ENCODE measurements at regions not wholly inside any gene's neighbourhood (a gene's known extent, or its start where the extent isn't known, plus 50 kb on each side); places are given as distances from the start of the nearest gene placed in this dataset.

DNA sequence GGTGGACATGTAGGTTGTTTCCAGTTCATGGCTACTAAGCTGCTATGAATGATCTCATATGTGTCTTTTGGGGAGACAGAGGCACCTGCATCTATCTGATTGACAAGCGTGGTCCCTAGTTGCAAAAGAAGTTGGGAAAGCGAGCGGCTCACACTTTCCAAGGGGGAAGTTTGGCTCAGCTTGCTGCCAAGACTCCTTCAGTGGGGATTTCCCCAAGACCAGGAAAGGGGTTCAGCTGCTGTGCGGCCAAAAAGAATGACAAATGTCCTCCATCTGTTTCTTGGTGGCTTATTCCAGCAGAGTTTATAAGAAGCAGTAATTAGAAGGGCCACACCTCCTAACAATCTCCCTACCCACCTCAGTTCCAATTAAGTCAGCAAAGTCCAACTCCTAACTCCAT is 128.5 kb upstream of the GALNT2 start:
- DNase-seq, result no peak

DNA sequence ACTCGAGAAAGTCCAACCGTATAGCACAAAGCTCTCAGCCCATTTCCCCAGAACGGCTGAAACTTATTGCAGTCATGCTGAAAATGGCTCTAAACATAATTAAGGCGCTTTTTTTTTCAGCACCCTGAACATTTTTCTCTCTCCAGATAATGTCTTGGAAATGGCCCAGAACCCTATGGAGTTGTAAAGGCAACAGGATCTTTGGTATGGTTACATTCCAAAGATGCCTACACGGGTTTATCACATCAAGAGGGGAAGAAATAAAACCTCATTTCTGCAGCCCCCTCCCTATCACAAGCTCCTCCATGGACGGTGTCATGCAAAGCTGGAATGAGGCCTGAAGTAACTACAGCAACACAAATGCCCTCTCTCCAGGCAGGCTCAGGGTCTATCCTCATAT is 126.4 kb upstream of the GALNT2 start:
- DNase-seq, result no peak

DNA sequence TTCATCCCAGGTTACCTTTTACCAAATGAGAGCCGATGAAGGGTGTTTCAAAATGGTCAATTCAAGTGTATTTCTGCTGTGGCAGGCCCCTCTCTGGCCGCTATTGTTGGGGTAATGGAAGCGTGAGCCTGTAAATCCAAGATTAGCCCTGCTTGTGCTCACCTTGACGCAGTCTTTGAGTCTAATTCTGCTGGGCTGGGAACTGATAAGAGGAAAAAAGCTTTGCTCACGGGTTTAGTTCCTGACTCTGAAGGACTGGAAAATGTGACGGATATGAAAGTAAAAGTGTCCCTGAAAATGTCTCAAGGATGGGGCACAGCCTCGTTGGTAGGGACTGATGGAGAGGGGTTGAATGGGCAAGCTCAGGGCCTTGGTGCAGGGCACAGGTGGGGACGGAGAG is 125.9 kb upstream of the GALNT2 start:
- no peak for DNase-seq

DNA sequence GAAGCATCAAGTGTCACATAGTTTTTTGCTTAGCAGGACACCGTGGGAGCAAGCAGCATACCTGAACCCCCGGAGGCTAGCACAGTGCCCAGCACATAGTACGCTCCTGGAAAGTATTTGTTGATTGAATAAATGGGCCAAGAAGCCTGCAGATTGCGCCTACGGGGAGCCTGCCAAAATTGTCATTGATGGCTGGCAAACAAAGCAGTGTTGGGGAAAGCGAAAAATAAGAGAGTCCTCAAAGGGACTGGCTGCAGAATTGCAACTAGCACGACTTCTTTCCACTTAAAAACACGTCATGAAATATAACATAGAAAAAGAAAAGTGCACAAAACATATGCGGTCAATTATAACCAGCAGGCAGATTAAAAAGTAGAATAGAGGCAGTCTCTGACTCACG is 125.2 kb upstream of the GALNT2 start:
- no peak for DNase-seq

DNA sequence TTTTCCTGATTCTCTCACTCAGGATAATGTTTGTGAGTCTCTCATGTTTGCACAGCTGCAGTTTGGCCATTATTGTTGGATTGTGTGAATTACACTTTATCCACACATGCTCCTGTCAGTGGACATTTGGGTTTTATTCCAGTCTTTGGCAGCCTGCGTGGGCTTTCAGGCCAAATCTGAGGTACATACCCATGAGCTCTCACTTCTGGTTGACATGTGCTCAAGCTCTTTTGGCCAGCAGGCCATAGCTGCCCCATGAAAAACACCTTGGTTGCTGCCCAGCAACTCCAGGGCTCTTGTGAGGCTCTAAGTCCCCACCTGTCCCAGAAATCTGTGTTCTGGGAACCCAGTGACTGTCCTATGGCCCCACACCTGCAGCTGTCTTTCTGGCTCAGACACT is 124.5 kb upstream of the GALNT2 start:
- no peak for DNase-seq

DNA sequence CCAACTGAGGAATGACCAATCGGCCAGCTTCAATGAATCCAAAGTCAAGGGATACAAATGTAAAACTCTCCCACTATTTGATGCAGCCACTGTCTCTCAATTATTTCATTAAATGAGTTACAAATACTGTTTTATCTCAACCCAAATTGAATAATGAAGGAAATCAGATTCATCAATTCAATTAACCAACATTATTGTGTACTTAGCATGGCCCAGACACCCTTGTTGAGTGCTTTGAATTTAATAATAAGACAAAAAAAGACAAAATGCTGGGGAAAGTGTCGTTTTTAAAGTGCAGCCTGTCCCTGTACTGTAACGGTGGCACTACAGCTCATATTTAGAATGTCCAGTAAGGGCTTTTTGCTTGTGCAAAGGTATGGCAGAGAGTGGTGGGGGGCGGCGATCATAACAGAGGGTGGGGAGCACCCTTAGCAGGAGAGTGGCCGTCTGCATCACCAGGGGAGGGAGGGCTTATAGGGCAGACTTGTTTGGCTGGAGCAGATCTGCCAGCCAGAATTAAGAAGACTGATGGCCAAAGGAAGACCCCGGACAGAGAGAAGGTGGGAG is 123.8 kb upstream of the GALNT2 start:
- no peak for DNase-seq

DNA sequence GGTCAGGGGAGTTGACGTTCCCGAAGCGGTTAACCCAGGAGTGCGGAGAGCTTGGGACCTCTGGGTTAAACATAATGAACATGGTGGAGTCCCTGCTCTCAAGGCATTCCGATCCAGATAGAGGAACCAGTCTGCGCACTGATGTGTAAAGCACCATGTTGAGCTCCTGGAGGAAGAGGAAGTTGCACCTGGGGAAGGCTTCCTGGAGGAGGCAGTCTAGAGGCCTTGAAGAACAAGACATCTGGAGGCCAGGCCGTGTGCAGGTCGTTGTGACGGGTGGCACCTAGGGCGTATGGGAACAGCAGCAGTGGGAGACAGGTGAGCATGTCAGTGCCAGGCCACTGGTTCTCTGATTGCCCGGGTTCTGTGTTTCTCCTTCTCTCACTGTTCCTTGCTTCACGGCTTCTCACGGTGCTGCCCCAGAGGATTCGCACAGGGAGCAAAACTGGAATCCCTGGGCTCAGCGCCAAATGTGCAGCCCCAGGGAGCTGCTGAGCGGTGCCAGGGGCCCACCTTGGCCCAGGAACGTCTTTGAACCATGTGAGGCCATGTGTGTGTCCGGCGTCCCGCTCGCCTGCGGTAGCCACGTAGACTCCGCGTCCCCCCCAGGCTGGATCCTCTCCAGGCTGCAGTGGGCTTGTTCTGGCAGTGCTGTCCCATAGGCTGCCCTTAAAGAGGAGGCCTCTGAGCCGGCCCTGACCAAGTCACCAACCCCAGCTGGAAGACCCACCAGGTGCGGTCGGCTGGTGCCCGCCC is 122.9 kb upstream of the GALNT2 start:
- no peak for DNase-seq

DNA sequence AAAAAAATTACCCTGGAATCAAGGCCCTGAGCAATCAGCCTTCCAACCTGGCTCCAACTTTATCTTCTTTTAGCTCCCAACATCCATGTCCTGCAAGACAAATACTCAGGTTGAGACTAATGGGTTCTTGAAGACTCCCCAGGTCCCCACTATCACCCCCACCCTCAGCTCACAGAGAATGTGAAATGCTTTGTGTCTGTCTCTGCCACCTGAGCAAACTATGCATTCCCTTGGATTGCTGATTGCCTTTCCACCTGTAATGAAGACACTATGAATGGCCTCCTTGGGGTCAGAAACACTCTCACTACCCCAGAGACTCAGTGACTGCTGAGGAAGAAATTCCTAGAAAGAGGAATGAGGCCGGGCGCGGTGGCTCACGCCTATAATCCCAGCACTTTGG is 121.2 kb upstream of the GALNT2 start:
- no peak for DNase-seq

DNA sequence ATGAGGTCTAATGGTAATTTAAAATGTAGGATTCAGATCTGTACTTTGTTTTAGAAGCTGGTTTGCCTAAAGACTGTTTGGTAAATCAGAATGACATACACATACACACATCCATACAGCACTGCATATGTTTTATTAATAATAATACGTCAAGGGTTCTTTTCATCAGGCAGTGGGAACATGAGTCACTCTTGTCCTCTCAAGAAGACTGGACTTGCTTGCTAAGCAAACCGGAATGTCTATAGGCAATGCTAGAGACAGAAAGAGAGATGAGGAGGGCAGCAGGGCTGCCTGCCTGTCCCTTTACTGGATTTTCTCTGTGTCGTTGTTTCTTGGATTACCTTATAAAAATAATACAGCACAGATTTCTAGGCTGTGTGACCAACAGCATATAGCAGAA is 119.1 kb upstream of the GALNT2 start:
- no peak for DNase-seq

DNA sequence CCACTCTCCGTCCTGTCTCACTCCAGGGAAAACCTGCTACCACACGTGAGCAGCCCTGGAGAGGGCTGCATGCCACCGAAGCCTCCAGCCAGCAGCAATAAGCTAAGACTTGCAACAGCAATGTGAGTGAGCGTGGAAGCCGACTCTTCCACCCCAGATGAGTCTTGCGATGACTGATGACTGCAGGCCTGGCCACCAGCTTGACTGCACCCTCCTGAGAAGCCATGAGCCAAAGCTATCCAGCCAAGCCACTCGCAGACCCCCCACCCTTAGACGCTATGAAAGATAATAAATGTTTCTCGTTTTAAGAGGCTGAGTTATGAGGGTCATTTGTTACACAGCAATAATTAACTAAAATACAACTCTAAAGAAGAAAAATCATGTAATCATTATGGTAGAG is 118.6 kb upstream of the GALNT2 start:
- no peak for DNase-seq

DNA sequence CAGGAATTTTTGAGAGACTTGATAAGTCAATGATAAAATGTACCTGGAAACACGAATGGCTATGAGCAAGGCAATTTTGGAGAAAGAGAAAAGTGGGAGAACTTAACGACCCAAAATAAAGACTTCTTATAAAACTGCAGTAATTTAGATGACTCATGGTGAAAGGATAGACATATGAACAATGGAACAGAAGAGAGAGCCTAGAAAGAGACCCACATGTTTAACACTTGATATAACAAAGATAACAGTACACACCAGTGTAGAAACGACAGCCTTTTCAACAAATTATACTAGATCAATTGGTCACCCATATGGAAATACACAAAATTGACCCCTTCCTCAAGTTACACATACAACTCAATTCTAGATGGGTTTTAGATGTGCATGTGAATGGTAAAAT is 117.5 kb upstream of the GALNT2 start:
- DNase-seq, result no peak

DNA sequence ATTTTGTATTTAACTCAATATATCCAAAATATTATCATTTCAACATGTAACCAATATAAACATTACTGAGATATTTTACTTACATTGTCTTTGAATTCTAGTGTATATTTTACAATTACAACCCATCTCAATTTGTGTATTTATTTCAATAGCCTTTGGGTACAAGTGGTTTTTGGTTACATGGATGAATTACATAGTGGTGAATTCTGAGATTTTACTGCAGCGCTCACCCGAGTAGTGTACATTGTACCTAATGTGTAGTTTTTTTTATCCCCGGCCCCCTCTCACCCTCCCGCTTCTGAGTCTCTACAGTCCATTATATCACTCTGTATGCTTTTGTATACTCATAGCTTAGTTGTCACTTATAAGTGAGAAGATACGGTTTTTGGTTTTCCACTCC is 117.0 kb upstream of the GALNT2 start:
- DNase-seq, result no peak

DNA sequence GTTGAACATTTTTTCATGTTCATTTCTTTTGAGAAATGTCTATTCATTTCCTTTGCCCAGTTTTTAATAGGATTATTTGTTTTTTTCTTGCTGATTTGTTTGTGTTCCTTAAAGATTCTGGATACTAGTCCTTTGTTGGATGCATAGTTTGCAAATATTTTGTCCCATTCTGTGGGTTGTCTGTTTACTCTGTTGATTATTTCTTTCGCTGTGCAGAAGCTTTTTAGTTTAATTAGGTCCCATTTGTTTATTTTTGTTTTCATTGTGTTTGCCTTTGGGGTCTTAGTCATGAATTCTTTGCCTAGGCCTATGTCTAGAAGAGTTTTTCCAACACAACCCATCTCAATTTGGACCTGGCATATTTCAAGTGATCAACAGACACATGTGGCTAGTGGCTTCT is 116.1 kb upstream of the GALNT2 start:
- no peak for DNase-seq

DNA sequence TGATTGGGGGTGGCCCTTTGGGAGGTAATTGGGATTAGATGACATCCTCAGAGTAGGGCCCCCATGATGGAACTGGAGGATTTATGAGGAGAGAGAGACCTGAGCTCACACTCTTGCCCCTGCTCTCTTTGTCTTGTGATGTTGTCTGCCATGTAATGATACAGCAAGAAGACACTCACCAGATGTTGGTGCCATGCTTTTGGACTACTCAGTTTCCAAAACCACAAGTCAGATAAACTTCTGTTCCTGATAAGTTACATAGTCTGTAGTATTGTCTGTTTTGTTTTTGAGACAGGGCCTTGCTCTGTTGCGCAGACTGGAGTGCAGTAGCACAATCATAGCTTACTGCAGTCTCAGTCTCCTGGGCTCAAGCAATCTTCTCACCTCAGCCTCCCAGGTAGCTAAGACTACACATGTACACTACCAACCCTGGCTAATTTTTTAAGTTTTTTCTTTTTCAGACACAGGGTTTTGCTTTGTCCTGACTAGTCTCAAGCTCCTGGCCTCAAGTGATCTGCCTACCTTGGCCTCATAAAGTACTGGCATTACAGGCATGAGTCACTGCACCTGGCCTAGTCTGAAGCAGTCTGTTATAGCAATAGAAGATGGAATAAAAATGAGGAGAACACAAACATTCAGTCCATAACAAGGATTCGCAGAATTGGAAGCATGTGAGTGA is 115.0 kb upstream of the GALNT2 start:
- no peak for DNase-seq

DNA sequence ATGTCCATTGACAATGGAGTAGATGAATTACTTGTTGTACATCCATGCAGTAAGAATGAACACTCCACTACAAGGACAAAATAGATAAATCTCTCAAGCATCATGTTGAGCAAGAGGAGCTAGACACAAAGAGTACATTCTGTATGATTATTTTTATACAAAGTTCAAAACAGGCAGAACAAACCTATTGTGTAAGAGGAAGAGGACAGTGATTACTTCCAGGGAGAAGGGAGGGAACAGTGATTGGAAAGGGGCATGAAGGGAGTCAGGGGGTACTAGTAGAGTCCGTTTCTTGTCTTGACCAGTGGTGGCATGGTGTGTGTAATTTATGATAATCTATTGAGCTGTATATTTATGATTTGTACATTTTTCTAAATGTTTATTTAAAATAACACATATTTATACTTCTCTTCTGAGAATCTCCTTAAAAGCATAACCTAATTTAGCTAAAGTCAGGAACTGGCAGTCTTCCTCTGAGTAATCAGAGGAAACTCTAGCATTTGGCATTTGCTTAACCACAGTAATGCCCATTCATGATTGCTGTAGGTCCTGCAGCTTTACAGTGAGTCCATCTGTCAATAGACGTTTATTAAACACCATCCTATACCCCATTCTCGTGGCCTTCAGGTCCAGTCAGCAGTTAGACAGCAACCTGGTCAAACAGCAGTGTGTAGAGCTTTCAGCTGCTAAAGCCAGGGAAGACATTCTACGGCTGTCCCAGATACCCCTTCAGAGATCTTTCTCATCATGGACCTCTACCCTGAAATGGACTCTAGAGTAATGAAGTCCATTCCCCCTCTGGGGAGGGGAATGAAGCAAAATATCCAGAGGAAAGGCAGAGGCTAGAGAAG is 114.1 kb upstream of the GALNT2 start:
- DNase-seq, result no peak

DNA sequence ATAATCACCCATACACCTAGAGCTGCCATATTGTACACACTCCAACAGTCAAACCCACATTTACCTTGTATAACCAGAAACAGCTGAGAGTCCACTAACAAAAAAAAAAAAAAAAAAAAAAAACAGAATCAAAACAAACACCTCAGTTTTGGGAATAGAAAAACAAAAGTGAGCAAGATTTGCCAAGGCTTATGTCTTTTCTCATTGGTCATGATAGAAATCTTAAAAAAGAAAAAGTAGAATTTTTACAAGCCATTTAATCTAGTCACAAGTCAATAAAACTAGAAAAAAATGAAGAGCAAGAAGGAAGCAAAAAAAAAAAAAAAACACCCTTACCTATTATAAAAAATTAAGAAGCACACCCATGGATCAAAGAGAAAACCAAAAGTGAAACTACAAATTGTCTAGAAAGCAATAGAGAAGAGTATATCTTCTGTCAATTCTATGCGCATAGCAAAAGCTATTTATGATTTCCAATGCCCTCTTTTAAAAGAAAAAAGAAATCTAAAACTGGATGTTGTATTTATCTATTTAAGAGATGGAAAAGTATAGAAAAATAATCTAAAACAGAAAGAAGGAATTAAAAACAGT is 113.2 kb upstream of the GALNT2 start:
- DNase-seq, result no peak

DNA sequence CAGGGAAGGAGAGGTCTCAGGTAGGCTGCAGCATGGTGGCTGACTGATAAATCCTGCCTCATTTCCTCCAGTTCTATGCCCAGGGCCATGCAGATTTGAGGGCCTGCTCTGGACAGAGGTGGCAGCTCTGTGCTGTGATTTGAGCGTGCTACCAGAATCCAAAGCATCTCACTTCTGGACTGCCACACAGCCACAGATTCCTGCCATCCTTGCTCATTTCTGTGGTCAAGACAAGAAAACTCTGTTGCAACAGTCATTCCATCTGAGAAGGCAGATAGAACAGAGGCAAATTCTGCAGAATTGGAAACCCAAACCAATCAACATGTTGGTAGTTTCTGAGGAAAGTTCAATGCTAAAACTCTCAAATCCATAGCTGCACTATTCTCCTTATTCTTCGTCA is 102.8 kb upstream of the GALNT2 start:
- no peak for DNase-seq

DNA sequence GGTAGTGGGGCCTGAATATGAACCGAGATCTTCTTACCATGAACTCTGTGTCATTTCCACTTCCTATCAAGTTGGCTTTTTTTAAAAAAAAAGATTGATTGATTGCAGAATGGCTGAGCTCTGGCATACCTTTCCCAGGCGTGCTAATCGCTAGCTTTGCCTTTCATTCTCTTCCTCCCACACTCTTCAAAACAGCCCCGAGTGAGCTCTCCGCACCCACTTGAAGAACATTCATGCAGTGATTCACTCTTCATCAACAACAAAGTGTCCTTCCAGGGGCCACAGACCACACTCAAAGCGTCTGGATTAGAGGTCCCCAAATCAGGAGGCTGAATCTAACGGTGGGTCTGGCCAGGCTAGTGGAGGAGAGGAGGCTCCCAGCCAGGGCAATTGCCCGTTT is 96.3 kb upstream of the GALNT2 start:
- DNase-seq, result no peak

DNA sequence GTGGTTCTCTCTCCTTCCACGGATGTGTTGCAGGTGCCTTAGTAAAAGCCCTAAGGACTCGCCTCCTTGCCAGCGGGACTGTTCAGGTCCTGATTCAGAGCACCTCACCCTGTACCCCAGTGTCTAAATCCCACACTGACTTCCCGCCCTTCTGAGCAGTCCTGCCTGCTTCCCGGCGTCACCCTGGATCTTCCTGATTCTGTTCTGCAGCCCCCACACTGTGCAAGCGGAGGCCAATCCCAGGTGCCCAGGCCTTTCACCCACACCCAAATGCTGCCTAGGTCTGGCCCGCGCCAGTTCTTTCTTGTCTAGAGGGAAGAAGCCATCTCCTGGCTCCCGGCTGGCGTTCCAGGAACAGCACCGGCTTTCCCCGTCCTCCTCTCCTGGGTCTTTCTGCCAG is 95.9 kb upstream of the GALNT2 start:
- no peak for DNase-seq

DNA sequence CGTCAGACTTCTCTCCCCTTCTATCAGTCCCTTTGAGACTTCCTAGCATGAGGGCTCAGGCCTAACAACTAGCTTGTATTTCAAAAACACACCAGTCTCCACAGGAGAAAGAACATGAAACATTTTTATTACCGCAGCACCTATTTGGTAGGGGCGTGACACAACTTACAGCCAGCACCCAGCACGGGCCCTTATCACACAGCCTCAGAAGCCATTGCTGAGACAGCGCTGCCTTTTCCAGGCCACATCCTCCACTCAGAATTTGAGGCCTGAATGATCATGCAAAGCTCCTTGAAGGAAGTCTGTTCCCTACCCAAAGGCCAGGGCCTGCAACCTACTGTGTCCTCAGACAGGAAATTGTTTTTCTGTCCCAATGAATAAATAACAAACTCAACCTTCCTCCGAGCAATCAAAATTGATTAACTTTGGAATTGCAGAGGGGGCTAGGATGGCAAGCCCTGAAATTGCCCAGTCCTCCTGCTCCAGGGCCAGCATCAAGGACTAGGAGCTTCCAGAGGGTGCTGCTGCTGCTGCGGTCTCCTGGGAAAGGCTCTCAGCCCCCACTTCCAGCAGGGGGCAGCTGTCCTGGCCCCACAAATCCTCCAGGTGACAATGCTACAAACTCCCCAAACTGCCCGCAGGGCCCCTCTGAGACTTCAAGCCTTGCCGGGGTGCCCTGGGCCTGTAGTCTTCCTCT is 94.3 kb upstream of the GALNT2 start:
- DNase-seq, result no peak

DNA sequence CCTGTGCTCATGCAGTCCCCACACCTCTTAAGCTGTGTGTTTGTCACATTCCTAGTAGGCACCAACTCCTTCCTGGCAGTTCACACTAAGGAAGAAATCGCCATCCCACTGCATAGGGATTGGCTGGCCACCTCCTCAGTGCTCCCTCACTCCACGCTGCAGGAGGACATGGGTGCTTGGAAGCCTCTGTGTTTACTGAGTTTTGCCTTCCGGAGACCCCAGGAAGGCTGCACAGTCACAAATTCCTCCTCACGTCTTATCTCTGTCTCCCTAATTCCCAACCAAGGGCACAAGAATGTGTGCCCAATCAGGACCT is 93.8 kb upstream of the GALNT2 start:
- DNase-seq, result no peak

DNA sequence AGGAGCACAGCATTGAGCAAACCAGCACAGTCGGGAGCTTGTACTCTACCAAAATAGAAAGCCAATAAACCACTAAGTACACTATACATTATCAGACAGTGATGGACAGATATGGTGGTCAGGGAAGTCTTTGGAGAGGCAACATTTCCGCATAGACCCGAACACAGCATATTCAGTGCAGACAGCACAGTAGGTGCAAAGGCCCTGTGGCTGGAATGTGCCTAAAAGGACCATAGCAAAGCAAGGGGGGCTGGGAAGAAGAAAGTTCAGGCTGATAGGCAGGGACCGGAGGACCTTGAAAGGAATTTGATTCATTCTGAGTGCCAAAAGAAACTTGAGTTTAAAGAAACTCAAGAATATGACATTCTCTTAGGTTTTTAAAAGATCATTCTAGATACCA is 92.0 kb upstream of the GALNT2 start:
- DNase-seq, result no peak

DNA sequence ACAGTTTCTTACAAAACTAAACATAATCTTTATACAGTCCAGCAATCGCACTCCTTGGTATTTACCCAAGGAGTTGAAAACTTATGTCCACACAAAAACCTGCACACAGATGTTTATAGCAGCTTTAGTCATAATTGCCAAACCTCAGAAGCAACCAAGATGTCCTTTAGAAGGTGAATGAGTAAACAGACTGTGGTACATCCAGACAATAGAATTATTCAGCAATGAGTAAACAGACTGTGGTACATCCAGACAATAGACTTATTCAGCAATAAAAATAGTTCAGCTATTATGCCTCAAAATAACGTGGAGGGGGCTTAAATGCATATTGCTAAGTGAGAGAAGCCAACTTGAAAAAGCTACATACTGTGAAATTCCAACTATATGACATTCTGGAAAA is 87.0 kb upstream of the GALNT2 start:
- DNase-seq, result no peak

All from activated CD8-positive, alpha-beta memory T cell treated with anti-CD3 and anti-CD28 coated beads for 24 hours (primary cell).